Heart left ventricle (tissue), 13 donors: ENCODE measurements at regions not wholly inside any gene's neighbourhood (a gene's known extent, or its start where the extent isn't known, plus 50 kb on each side); places are given as distances from the start of the nearest gene placed in this dataset.

Source experiments
- POLR2A ChIP-seq, 2 donors: fragments of 450-650 bp; IDR thresholded peaks; one replicate each; pipeline ENCODE4 v1.6.1; 2017; ENCODE audit warnings: antibody characterized with exemption in 2 of 2, mild to moderate bottlenecking in 2 of 2, moderate library complexity in 2 of 2
- TF ChIP-seq, protein P1 (sequence below), 12 donors: fragments of 200-600 bp; sonication (generic) in 4 of 12; IDR thresholded peaks; one replicate each; pipeline versions ENCODE4 v1.5.0 to v1.8.0; 2018 to 2022; ENCODE audit warnings: antibody characterized with exemption in 12 of 12, mild to moderate bottlenecking in 5 of 12
- donor health status: ischemic (EF 13 %, LVEDD 7.1; RV severe dilation, severe dysfunction).
- donor health status: DM: no; HTN: yes; CAD: no.
- donor health status: DM: no; HTN: no; CAD: no.
- donor health status: ischemic (EF 25% LVEDD 6.9; RV normal size, moderate dysfunction).
- donor health status: ischemic (EF 25% LVEDD 5.7; RV mildly dilated, moderate dysfunction).
- donor health status: ischemic (EF 35%, LVEDD 5.7; RV mildly dilated, moderate dysfunction).
- donor health status: nonischemic (EF 11% LVEDD 7.7; RV severe dilation, severe dysfunction).
- donor health status: DM: yes; HTN: yes; CAD: no.
- donor health status: PGD.
- donor health status: ischemic (EF 29% LVEDD 5.4; RV normal size, mild dysfunction).
- donor health status: nonischemic (EF 23%, LVEDD 6.1; RV moderate dilation, normal function).

GRCh38 chr6:40197371-40197770 is 263.1 kb upstream of the MOCS1 start:
- TF ChIP-seq, protein P1, sequence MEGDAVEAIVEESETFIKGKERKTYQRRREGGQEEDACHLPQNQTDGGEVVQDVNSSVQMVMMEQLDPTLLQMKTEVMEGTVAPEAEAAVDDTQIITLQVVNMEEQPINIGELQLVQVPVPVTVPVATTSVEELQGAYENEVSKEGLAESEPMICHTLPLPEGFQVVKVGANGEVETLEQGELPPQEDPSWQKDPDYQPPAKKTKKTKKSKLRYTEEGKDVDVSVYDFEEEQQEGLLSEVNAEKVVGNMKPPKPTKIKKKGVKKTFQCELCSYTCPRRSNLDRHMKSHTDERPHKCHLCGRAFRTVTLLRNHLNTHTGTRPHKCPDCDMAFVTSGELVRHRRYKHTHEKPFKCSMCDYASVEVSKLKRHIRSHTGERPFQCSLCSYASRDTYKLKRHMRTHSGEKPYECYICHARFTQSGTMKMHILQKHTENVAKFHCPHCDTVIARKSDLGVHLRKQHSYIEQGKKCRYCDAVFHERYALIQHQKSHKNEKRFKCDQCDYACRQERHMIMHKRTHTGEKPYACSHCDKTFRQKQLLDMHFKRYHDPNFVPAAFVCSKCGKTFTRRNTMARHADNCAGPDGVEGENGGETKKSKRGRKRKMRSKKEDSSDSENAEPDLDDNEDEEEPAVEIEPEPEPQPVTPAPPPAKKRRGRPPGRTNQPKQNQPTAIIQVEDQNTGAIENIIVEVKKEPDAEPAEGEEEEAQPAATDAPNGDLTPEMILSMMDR (IDR thresholded peaks at IDR 0.05) = no peak
- no peak for TF ChIP-seq POLR2A (IDR thresholded peaks at IDR 0.05)
